ENCODE measurements at regions not wholly inside any gene's neighbourhood (a gene's known extent, or its start where the extent isn't known, plus 50 kb on each side); places are given as distances from the start of the nearest gene placed in this dataset.

- Histone ChIP-seq H3K27ac (replicated peaks in 1 of 4) (no peak overlapping the region), H3K36me3 (no peaks in the 10 kb centered on the region), H3K27me3 (no peaks in the 10 kb centered on the region), H3K4me1 (peaks cover 0 to 23% (median 18%) of the 10 kb centered on the region in 4 donors), H3K4me3 (no peak overlapping the region), H3K9me3 (no peaks in the 10 kb centered on the region)
- intact Hi-C loops (cut with DNase I), result no loop called here
- WGBS, result 97% methylated on average over 4 of the region's 4 CpGs
- DNase-seq (ENCODE audit: extremely low spot score), result no peak
- TF ChIP-seq POLR2A (IDR thresholded peaks at IDR 0.05; ENCODE audit: low read depth) (no peak), CTCF (IDR thresholded peaks at IDR 0.05) (no peak), POLR2AphosphoS5 (IDR thresholded peaks at IDR 0.05) (no peak), EP300 (IDR thresholded peaks at IDR 0.05) (no peak)
Measured at GRCh38 chr9:80380301-80380700, 808.5 kb downstream of the TLE4 start.

GRCh38 chr9:80378669-80379293 lies 807.0 kb downstream of the TLE4 start:
- Histone ChIP-seq H3K27me3 (no peaks in the 10 kb centered on the region), H3K4me1 (peaks cover 0 to 19% (median 11%) of the 10 kb centered on the region in 4 donors), H3K4me3 (no peak overlapping the region), H3K36me3 (no peaks in the 10 kb centered on the region), H3K9me3 (no peaks in the 10 kb centered on the region), H3K27ac (replicated peaks in 1 of 4) (no peak overlapping the region)
- intact Hi-C loops (cut with DNase I), result no loop called here
- 70% methylated on average over 5 of the region's 5 CpGs for WGBS
- TF ChIP-seq POLR2AphosphoS5 (IDR thresholded peaks at IDR 0.05) (no peak), EP300 (IDR thresholded peaks at IDR 0.05) (no peak), CTCF (IDR thresholded peaks at IDR 0.05) (no peak), POLR2A (IDR thresholded peaks at IDR 0.05; ENCODE audit: low read depth) (no peak)
- no peak for DNase-seq (ENCODE audit: extremely low spot score)

GRCh38 chr9:80376180-80376579 lies 804.4 kb downstream of the TLE4 start:
- no peak overlapping the region for H3K4me3 ChIP-seq
- H3K27ac ChIP-seq (replicated peaks in 1 of 4), result no peak overlapping the region
- DNase-seq (ENCODE audit: extremely low spot score), result no peak
- intact Hi-C loops (cut with DNase I), result no loop called here
- no peaks in the 10 kb centered on the region for H3K27me3 ChIP-seq
- TF ChIP-seq POLR2A (IDR thresholded peaks at IDR 0.05; ENCODE audit: low read depth) (no peak), CTCF (IDR thresholded peaks at IDR 0.05) (no peak), POLR2AphosphoS5 (IDR thresholded peaks at IDR 0.05) (no peak), EP300 (IDR thresholded peaks at IDR 0.05) (no peak)
- 96% methylated on average over 3 of the region's 3 CpGs for WGBS
- peaks cover 0 to 8% (median 0%) of the 10 kb centered on the region in 4 donors for H3K4me1 ChIP-seq
- H3K9me3 ChIP-seq, result no peaks in the 10 kb centered on the region
- no peaks in the 10 kb centered on the region for H3K36me3 ChIP-seq

GRCh38 chr9:80375477-80375876 lies 803.7 kb downstream of the TLE4 start:
- peaks cover 0 to 8% (median 0%) of the 10 kb centered on the region in 4 donors for H3K4me1 ChIP-seq
- no peaks in the 10 kb centered on the region for H3K9me3 ChIP-seq
- H3K27me3 ChIP-seq, result no peaks in the 10 kb centered on the region
- intact Hi-C loops (cut with DNase I), result no loop called here
- TF ChIP-seq EP300 (IDR thresholded peaks at IDR 0.05), result no peak
- TF ChIP-seq CTCF (IDR thresholded peaks at IDR 0.05), result no peak
- no peak for TF ChIP-seq POLR2A (IDR thresholded peaks at IDR 0.05; ENCODE audit: low read depth)
- TF ChIP-seq POLR2AphosphoS5 (IDR thresholded peaks at IDR 0.05), result no peak
- H3K4me3 ChIP-seq, result no peak overlapping the region
- 4% methylated on average over 1 of the region's 1 CpG for WGBS
- no peaks in the 10 kb centered on the region for H3K36me3 ChIP-seq
- no peak for DNase-seq (ENCODE audit: extremely low spot score)
- H3K27ac ChIP-seq (replicated peaks in 1 of 4), result no peak overlapping the region

GRCh38 chr9:80369641-80370040 lies 797.9 kb downstream of the TLE4 start:
- WGBS, result 88% methylated on average over 2 of the region's 2 CpGs

More at GRCh38 chr9:80369641-80370040, 797.9 kb downstream of the TLE4 start:
- intact Hi-C loops (cut with DNase I), result no loop called here
- no peaks in the 10 kb centered on the region for H3K4me1 ChIP-seq
- H3K36me3 ChIP-seq, result no peaks in the 10 kb centered on the region
- H3K9me3 ChIP-seq, result peaks cover 0 to 6% (median 2%) of the 10 kb centered on the region in 4 donors
- H3K27ac ChIP-seq (replicated peaks in 1 of 4), result no peak overlapping the region
- TF ChIP-seq EP300 (IDR thresholded peaks at IDR 0.05) (no peak), CTCF (IDR thresholded peaks at IDR 0.05) (no peak), POLR2A (IDR thresholded peaks at IDR 0.05; ENCODE audit: low read depth) (no peak), POLR2AphosphoS5 (IDR thresholded peaks at IDR 0.05) (no peak)
- H3K4me3 ChIP-seq, result no peak overlapping the region
- H3K27me3 ChIP-seq, result no peaks in the 10 kb centered on the region
- no peak for DNase-seq (ENCODE audit: extremely low spot score)
